SK-N-SH (cell line): ENCODE measurements at regions not wholly inside any gene's neighbourhood (a gene's known extent, or its start where the extent isn't known, plus 50 kb on each side); places are given as distances from the start of the nearest gene placed in this dataset.

Experiments
- CTCF ChIA-PET: fragments of 300-600, 350-600 bp; formaldehyde crosslinking; extraction: SDS; loops from one replicate; lab custom pipeline; 2021; lab: Yijun Ruan, JAX
- POLR2A ChIA-PET: fragments of 350-600 bp; sonication (Branson Sonifier 250); formaldehyde crosslinking; extraction: SDS; loops from one replicate; lab custom pipeline; 2020; ENCODE audit warnings: antibody characterized with exemption, inconsistent platforms; lab: Yijun Ruan, JAX
- DNase-seq: peaks from one replicate; pipeline ENCODE4 v3.0.0; 2012
- H2AFZ ChIP-seq: fragments of 200-600 bp; sonication (generic); 2 replicates; pipeline ENCODE4 v1.8.1; 2016; ENCODE audit warnings: antibody characterized with exemption, mild to moderate bottlenecking, low read depth
- H3F3A ChIP-seq: fragments of 200-600 bp; sonication (generic); replicated peaks from 2 replicates; pipeline ENCODE3; 2016; ENCODE audit warnings: antibody characterized with exemption, mild to moderate bottlenecking; ENCODE audit not compliant: insufficient read depth
- H3K27ac ChIP-seq, 2 experiments: fragments of 200-500 bp in 1 of 2; fragments of 200-600 bp in 1 of 2; sonication (Bioruptor generic) in 1 of 2; sonication (generic), shearing (Covaris generic) in 1 of 2; 2 replicates each; pipeline versions ENCODE4 v1.5.1 to v1.6.1; 2014 to 2016; ENCODE audit warnings: low read depth in 2 of 2, inconsistent platforms in 1 of 2, low read length in 1 of 2, mild to moderate bottlenecking in 1 of 2, mixed read lengths in 1 of 2
- H3K27me3 ChIP-seq: fragments of 200-600 bp; sonication (generic), shearing (Covaris generic); 2 replicates; pipeline ENCODE4 v1.6.1; 2016; ENCODE audit warnings: mixed run types; ENCODE audit not compliant: insufficient read depth
- H3K36me3 ChIP-seq, 2 experiments: fragments of 200-500 bp in 1 of 2; fragments of 200-600 bp in 1 of 2; sonication (Bioruptor generic) in 1 of 2; sonication (generic) in 1 of 2; replicated peaks in 1 of 2; 2 replicates each; pipeline versions ENCODE3 to v1.5.1; 2014 to 2016; ENCODE audit warnings: low read length in 1 of 2, mild to moderate bottlenecking in 1 of 2; ENCODE audit not compliant: insufficient read depth in 2 of 2, control insufficient read depth in 1 of 2
- H3K4me1 ChIP-seq, 2 experiments: fragments of 200-500 bp in 1 of 2; fragments of 200-600 bp in 1 of 2; sonication (Bioruptor generic) in 1 of 2; sonication (generic), shearing (Covaris generic) in 1 of 2; 2 replicates each; pipeline versions ENCODE4 v1.5.1 to v1.6.1; 2014 to 2016; ENCODE audit warnings: low read depth in 1 of 2, low read length in 1 of 2, mixed run types in 1 of 2; ENCODE audit not compliant: insufficient read depth in 2 of 2, control insufficient read depth in 1 of 2
- H3K4me2 ChIP-seq: fragments of 200-600 bp; sonication (generic), shearing (Covaris generic); 2 replicates; pipeline ENCODE4 v1.6.1; 2017; ENCODE audit warnings: mixed run types
- H3K4me3 ChIP-seq, 2 experiments: fragments of 200-500 bp in 1 of 2; fragments of 200-600 bp in 1 of 2; sonication (Bioruptor generic) in 1 of 2; sonication (generic), shearing (Covaris generic) in 1 of 2; 2 replicates each; pipeline versions ENCODE4 v1.5.1 to v1.8.1; 2014 to 2016; ENCODE audit warnings: low read depth in 2 of 2, inconsistent platforms in 1 of 2, low read length in 1 of 2, mild to moderate bottlenecking in 1 of 2, mixed read lengths in 1 of 2, moderate library complexity in 1 of 2
- H3K79me2 ChIP-seq: fragments of 200-600 bp; sonication (generic); 2 replicates; pipeline ENCODE4 v1.8.1; 2017; ENCODE audit warnings: mild to moderate bottlenecking; ENCODE audit not compliant: insufficient read depth
- H3K9ac ChIP-seq: fragments of 200-600 bp; sonication (generic); 2 replicates; pipeline ENCODE4 v1.6.1; 2017; ENCODE audit warnings: mixed run types
- H3K9me2 ChIP-seq: fragments of 200-600 bp; sonication (generic); 2 replicates; pipeline ENCODE4 v1.6.1; 2017; ENCODE audit warnings: mixed run types
- H3K9me3 ChIP-seq: fragments of 200-600 bp; sonication (generic); 2 replicates; pipeline ENCODE4 v1.6.1; 2017; ENCODE audit warnings: mixed run types, mild to moderate bottlenecking, moderate library complexity
- H4K20me1 ChIP-seq: fragments of 200-600 bp; sonication (generic); 2 replicates; pipeline ENCODE4 v1.6.1; 2017; ENCODE audit warnings: mild to moderate bottlenecking, mixed run types; ENCODE audit not compliant: insufficient read depth
- CTCF ChIP-seq: fragments of 200-600 bp; sonication (generic); IDR thresholded peaks from 2 replicates; pipeline ENCODE4 v1.6.1; 2017; ENCODE audit warnings: antibody characterized with exemption, mild to moderate bottlenecking, moderate library complexity
- FOSL2 ChIP-seq: IDR thresholded peaks from 2 replicates; pipeline ENCODE4 v1.4.0; 2012; ENCODE audit warnings: low read depth, mild to moderate bottlenecking, moderate library complexity, borderline replicate concordance
- FOXJ3 ChIP-seq: sonication (generic); formaldehyde crosslinking; IDR thresholded peaks from 2 replicates; pipeline ENCODE4 v1.5.1; 2020; ENCODE audit warnings: mild to moderate bottlenecking, missing genetic modification reagents
- GABPA ChIP-seq: IDR thresholded peaks from 2 replicates; pipeline ENCODE4 v1.4.0; 2012; ENCODE audit warnings: low read depth, mild to moderate bottlenecking
- MAX ChIP-seq: IDR thresholded peaks from 2 replicates; pipeline ENCODE4 v1.4.0; 2012; ENCODE audit warnings: low read depth
- MXI1 ChIP-seq: IDR thresholded peaks from 2 replicates; pipeline ENCODE4 v1.6.1; 2012; ENCODE audit warnings: mild to moderate bottlenecking, low read depth, low read length, improper control_type of control experiment
- RAD21 ChIP-seq: IDR thresholded peaks from 2 replicates; pipeline ENCODE4 v1.6.1; 2012; ENCODE audit warnings: mild to moderate bottlenecking, low read length
- SIN3A ChIP-seq: IDR thresholded peaks from 2 replicates; pipeline ENCODE4 v1.6.1; 2012; ENCODE audit warnings: low read depth, mild to moderate bottlenecking, low read length, moderate library complexity, borderline replicate concordance
- YY1 ChIP-seq: IDR thresholded peaks from 2 replicates; pipeline ENCODE4 v1.4.0; 2012; ENCODE audit warnings: low read depth, mild to moderate bottlenecking
- ZBTB33 ChIP-seq: IDR thresholded peaks from 2 replicates; pipeline ENCODE4 v1.4.0; 2012; ENCODE audit warnings: low read depth, borderline replicate concordance
- WGBS: methylation state at CpG from one replicate; pipeline ENCODE4 v1.1.6; 2017; ENCODE audit warnings: low lambda C conversion rate; 5-methylcytosine and 5-hydroxymethylcytosine counted together
- TF ChIP-seq, protein P1 (sequence below): IDR thresholded peaks from 2 replicates; pipeline ENCODE4; 2012

GRCh38 chr6:135658916-135659315, 161.4 kb upstream of the AHI1 start (continued):
- TF ChIP-seq YY1 (no peak), CTCF (no peak)

DNA sequence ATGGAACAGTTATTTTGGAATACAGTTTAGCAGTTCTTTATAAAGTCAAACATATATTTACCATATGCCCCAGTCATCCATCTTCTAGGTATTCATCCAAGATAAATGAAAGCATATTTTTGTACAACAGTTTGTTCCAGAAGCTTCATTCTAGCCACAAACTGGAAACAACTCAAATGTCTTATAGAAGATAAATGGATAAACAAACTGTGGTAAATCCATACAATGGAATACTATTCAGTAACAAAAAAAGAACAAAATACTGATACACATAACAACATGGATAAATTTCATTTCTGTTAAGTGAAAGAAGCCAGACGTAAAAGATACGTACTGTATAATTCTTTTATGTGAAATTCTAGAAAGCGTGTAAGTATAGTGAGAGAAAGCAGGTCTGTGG, 167.0 kb upstream of the AHI1 start:
- peaks cover 0 to 2% of the 10 kb centered on the region in 2 experiments; a peak in 1 of 4 replicates for H3K4me1 ChIP-seq
- H3K9me3 ChIP-seq: no peaks in the 10 kb centered on the region
- H2AFZ ChIP-seq: no peak overlapping the region
- no peaks in the 10 kb centered on the region for H3F3A ChIP-seq
- TF ChIP-seq MAX (no peak), FOSL2 (no peak)
- no peak overlapping the region for H3K4me2 ChIP-seq
- no peak overlapping the region for H3K9ac ChIP-seq
- 82% methylated on average over 3 of the region's 3 CpGs for WGBS
- H3K79me2 ChIP-seq: no peaks in the 10 kb centered on the region
- H3K27me3 ChIP-seq: no peaks in the 10 kb centered on the region
- H3K36me3 ChIP-seq: no peaks in the 10 kb centered on the region
- no peak for DNase-seq
- no peak overlapping the region for H3K4me3 ChIP-seq
- H3K9me2 ChIP-seq: no peaks in the 10 kb centered on the region
- ChIA-PET POLR2A (no interaction called here), CTCF (no interaction called here)
- no peaks in the 10 kb centered on the region for H4K20me1 ChIP-seq
- no peak overlapping the region for H3K27ac ChIP-seq

DNA sequence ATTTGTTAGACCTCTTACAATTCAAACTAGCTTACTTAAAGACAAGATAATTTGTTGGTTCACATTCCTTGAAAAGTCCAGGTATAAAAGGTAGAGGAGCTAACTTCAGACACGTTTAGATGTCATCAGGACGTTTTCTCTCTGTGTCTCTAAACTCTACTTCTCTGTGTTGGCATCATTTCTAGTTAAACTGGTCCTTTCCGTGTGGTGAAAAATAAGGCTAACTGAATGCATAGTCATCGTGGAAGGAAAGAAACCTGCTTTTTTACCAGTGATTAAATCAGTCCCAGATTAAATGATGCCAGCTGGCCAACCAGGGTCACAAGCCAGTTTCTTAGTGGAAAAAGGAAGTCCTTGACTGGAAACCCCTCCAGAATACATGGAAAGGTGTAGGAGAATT, 168.4 kb upstream of the AHI1 start:
- no peak overlapping the region for H3K4me2 ChIP-seq
- no peaks in the 10 kb centered on the region for H3K27me3 ChIP-seq
- no peak overlapping the region for H3K27ac ChIP-seq
- peaks cover 0 to 2% of the 10 kb centered on the region in 2 experiments; a peak in 1 of 4 replicates for H3K4me1 ChIP-seq
- DNase-seq: no peak
- no peak overlapping the region for H3K4me3 ChIP-seq
- no peaks in the 10 kb centered on the region for H3K36me3 ChIP-seq
- no peak overlapping the region for H3K9ac ChIP-seq
- no peaks in the 10 kb centered on the region for H3K79me2 ChIP-seq
- 66% methylated on average over 4 of the region's 4 CpGs for WGBS
- H2AFZ ChIP-seq: no peak overlapping the region
- H3K9me2 ChIP-seq: no peaks in the 10 kb centered on the region
- TF ChIP-seq MXI1: no peak
- no peak for TF ChIP-seq SIN3A
- TF ChIP-seq RAD21: no peak
- no peak for TF ChIP-seq FOXJ3 (CRISPR knock-in tag)
- TF ChIP-seq, protein P1, sequence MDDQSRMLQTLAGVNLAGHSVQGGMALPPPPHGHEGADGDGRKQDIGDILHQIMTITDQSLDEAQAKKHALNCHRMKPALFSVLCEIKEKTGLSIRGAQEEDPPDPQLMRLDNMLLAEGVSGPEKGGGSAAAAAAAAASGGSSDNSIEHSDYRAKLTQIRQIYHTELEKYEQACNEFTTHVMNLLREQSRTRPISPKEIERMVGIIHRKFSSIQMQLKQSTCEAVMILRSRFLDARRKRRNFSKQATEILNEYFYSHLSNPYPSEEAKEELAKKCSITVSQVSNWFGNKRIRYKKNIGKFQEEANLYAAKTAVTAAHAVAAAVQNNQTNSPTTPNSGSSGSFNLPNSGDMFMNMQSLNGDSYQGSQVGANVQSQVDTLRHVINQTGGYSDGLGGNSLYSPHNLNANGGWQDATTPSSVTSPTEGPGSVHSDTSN: no peak
- no peak for TF ChIP-seq ZBTB33
- TF ChIP-seq GABPA: no peak
- TF ChIP-seq FOSL2: no peak
- TF ChIP-seq, all 33 proteins: peak for 0
- POLR2A ChIA-PET: no interaction called here
- Histone ChIP-seq H3F3A (no peaks in the 10 kb centered on the region), H3K9me3 (no peaks in the 10 kb centered on the region), H4K20me1 (no peaks in the 10 kb centered on the region)
- CTCF ChIA-PET: no interaction called here
